ENCODE measurements at regions not wholly inside any gene's neighbourhood (a gene's known extent, or its start where the extent isn't known, plus 50 kb on each side); places are given as distances from the start of the nearest gene placed in this dataset.
"Not testable (repeated sequence)": the region's sequence is repeated elsewhere in the genome, so short reads cannot be mapped to it uniquely, and the experiment has no call there.

DNA sequence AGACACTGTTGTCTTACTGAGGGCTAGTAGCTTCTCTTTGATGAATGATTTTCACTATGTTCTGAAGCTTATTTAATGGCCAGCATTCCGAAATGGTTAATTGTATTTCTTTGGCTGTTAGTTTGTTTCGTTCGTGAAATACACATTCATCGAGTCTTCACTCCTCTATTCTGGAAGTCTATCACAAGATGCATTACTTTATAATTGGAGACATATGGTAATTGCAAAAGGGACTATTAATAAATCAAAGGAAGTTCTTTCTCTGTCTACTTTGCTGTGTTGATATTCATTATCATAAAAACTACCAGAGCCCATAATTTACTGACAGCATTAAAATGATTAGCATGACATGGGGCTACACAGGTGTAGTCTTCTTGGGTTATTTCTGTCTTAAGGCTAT lies 133.8 kb upstream of the IGFBP3 start:
- Mint-ChIP-seq H3K27me3 (ENCODE audit: unreplicated experiment) (no peaks in the 10 kb centered on the region), H3K9me3 (ENCODE audit: low read depth, unreplicated experiment) (no peaks in the 10 kb centered on the region), H3K36me3 (ENCODE audit: insufficient read depth, unreplicated experiment) (no peaks in the 10 kb centered on the region), H3K4me1 (ENCODE audit: low read depth, unreplicated experiment) (no peaks in the 10 kb centered on the region), H3K27ac (ENCODE audit: unreplicated experiment) (no peak overlapping the region), H3K4me3 (ENCODE audit: low read depth, unreplicated experiment) (no peak overlapping the region)
- intact Hi-C loops (cut with micrococcal nuclease; ENCODE audit: unreplicated experiment) = no loop called here
- no TSS peak for BruUV-seq (replicated peaks)
- no peak for DNase-seq
- CTCF ChIA-PET = no interaction called here
- TF ChIP-seq, protein P1, sequence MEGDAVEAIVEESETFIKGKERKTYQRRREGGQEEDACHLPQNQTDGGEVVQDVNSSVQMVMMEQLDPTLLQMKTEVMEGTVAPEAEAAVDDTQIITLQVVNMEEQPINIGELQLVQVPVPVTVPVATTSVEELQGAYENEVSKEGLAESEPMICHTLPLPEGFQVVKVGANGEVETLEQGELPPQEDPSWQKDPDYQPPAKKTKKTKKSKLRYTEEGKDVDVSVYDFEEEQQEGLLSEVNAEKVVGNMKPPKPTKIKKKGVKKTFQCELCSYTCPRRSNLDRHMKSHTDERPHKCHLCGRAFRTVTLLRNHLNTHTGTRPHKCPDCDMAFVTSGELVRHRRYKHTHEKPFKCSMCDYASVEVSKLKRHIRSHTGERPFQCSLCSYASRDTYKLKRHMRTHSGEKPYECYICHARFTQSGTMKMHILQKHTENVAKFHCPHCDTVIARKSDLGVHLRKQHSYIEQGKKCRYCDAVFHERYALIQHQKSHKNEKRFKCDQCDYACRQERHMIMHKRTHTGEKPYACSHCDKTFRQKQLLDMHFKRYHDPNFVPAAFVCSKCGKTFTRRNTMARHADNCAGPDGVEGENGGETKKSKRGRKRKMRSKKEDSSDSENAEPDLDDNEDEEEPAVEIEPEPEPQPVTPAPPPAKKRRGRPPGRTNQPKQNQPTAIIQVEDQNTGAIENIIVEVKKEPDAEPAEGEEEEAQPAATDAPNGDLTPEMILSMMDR (IDR thresholded peaks at IDR 0.05; ENCODE audit: unreplicated experiment) = no peak

DNA sequence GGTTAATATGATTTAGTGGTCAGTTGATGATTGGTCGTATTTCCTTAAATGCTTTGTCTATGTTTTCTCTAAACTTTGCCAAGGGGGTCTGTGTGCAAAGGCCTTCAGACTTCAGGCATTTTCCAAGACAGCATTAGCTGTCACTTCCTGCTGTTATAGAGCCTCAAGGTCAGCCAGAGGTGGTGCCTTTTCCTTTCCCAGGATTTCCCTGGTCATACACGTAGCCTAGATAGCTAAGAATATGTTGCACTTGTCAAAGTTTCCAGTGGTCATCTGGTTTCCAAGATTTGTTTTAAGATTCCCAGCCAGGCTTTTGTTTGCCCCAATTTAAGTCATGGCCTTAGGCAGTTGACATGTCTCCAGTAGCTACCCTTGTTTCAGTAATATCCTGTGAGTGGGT lies 133.2 kb upstream of the IGFBP3 start:
- H3K4me1 Mint-ChIP-seq (ENCODE audit: low read depth, unreplicated experiment) = no peaks in the 10 kb centered on the region
- TF ChIP-seq, protein P1 (IDR thresholded peaks at IDR 0.05; ENCODE audit: unreplicated experiment) = no peak
- H3K9me3 Mint-ChIP-seq (ENCODE audit: low read depth, unreplicated experiment) = no peaks in the 10 kb centered on the region
- H3K27me3 Mint-ChIP-seq (ENCODE audit: unreplicated experiment) = no peaks in the 10 kb centered on the region
- DNase-seq = no peak
- intact Hi-C loops (cut with micrococcal nuclease; ENCODE audit: unreplicated experiment) = no loop called here
- H3K4me3 Mint-ChIP-seq (ENCODE audit: low read depth, unreplicated experiment) = no peak overlapping the region
- no TSS peak for BruUV-seq (replicated peaks)
- CTCF ChIA-PET = interaction anchor here (0.6 kb wide), 1 partner anchor 894 kb away, joined by 5 read pairs; no protein-coding TSS in a partner anchor
- H3K36me3 Mint-ChIP-seq (ENCODE audit: insufficient read depth, unreplicated experiment) = no peaks in the 10 kb centered on the region
- H3K27ac Mint-ChIP-seq (ENCODE audit: unreplicated experiment) = no peak overlapping the region

DNA sequence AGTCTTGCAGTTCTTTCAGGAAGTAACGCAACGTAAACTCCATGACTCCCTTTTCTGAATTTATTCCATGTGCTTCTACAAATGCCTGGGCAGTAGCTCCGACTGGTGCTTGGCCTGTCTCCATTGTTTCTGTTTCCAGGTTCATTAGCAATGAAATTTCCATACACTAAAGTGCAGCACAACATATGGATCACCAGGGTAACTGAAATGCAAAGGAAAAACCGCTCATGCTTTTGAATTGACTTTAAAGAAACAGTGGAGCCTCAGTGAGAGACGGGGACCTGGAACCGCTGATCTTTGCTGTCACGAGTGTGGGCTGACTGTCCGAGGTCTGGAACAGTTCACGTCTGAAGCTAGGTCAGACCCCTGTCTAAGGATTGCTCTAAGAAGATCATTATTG lies 126.5 kb upstream of the IGFBP3 start:
- no TSS peak for BruUV-seq (replicated peaks)

DNA sequence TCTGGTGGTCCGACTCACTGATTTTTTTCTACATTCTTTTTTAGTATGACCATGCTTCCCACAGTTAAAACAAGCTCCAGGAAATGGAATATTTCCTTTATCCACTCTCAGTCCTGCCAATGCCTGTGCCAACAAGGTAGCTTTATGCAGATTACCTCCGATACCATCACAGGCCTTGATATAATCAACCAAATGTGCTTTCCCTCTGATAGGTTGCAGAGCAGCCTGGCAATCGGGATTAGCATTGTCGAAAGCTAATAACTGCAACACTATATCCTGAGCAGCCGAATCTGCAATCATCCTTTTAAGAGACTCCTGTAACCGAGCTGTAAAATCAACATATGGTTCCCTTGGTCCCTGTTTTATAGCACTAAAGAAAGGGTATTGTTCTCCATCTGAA lies 122.3 kb upstream of the IGFBP3 start:
- DNase-seq; H3K36me3 Mint-ChIP-seq (ENCODE audit: insufficient read depth, unreplicated experiment); H3K27ac Mint-ChIP-seq (ENCODE audit: unreplicated experiment); CTCF ChIA-PET; H3K9me3 Mint-ChIP-seq (ENCODE audit: low read depth, unreplicated experiment); BruUV-seq (replicated peaks); H3K4me1 Mint-ChIP-seq (ENCODE audit: low read depth, unreplicated experiment); H3K4me3 Mint-ChIP-seq (ENCODE audit: low read depth, unreplicated experiment); intact Hi-C loops (cut with micrococcal nuclease; ENCODE audit: unreplicated experiment); H3K27me3 Mint-ChIP-seq (ENCODE audit: unreplicated experiment): not testable (repeated sequence)

More for the DNA sequence above, 126.5 kb upstream of the IGFBP3 start:
- TF ChIP-seq, protein P1 (IDR thresholded peaks at IDR 0.05; ENCODE audit: unreplicated experiment) = no peak
- Mint-ChIP-seq H3K9me3 (ENCODE audit: low read depth, unreplicated experiment) (peaks cover 6% of the 10 kb centered on the region), H3K27ac (ENCODE audit: unreplicated experiment) (no peak overlapping the region), H3K4me1 (ENCODE audit: low read depth, unreplicated experiment) (no peaks in the 10 kb centered on the region), H3K36me3 (ENCODE audit: insufficient read depth, unreplicated experiment) (no peaks in the 10 kb centered on the region), H3K4me3 (ENCODE audit: low read depth, unreplicated experiment) (no peak overlapping the region), H3K27me3 (ENCODE audit: unreplicated experiment) (no peaks in the 10 kb centered on the region)
- DNase-seq = no peak
- CTCF ChIA-PET = no interaction called here
- intact Hi-C loops (cut with micrococcal nuclease; ENCODE audit: unreplicated experiment) = no loop called here

DNA sequence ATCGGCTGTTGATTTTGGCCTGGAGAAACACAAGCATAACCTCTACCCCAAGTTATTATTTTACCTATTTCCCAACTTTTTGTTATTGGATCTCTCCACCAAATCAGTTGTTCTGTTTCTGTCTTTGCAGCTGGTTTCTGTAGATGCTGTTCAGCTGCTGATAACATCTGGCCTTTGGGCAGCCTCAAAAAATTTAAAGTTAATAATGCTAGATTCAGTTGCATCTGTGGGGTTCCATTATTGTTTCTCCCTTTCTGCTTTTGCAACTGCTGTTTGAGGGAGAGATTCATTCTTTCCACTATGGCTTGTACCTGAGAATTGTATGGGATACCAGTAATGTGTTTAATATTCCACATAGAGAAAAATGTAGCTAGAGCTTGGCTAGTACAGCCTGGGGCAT lies 118.7 kb upstream of the IGFBP3 start:
- intact Hi-C loops (cut with micrococcal nuclease; ENCODE audit: unreplicated experiment); BruUV-seq (replicated peaks); H3K27me3 Mint-ChIP-seq (ENCODE audit: unreplicated experiment); DNase-seq; H3K9me3 Mint-ChIP-seq (ENCODE audit: low read depth, unreplicated experiment); H3K27ac Mint-ChIP-seq (ENCODE audit: unreplicated experiment); H3K36me3 Mint-ChIP-seq (ENCODE audit: insufficient read depth, unreplicated experiment); CTCF ChIA-PET; H3K4me1 Mint-ChIP-seq (ENCODE audit: low read depth, unreplicated experiment); H3K4me3 Mint-ChIP-seq (ENCODE audit: low read depth, unreplicated experiment): not testable (repeated sequence)

All from Calu3 (cell line).